GM06990 (cell line): ENCODE measurements at regions not wholly inside any gene's neighbourhood (a gene's known extent, or its start where the extent isn't known, plus 50 kb on each side); places are given as distances from the start of the nearest gene placed in this dataset.

Source experiments
- DNase-seq: peaks from one replicate; pipeline ENCODE4 v3.0.0-alpha.2; 2011; ENCODE audit not compliant: insufficient read length; ENCODE audit errors: extremely low read depth
- H3K27me3 ChIP-seq: replicated peaks from 2 replicates; pipeline ENCODE4 v1.6.0; 2011; ENCODE audit warnings: low read length; ENCODE audit not compliant: control insufficient read depth, insufficient read depth
- H3K36me3 ChIP-seq: 2 replicates; pipeline ENCODE4 v1.5.1; 2011; ENCODE audit warnings: low read length; ENCODE audit not compliant: control insufficient read depth, insufficient read depth
- H3K4me3 ChIP-seq: replicated peaks from 2 replicates; pipeline ENCODE4 v1.5.1; 2011; ENCODE audit warnings: low read depth, mild to moderate bottlenecking, control low read depth, low read length
- TF ChIP-seq, protein P1 (sequence below): IDR thresholded peaks from 2 replicates; pipeline ENCODE4 v1.5.1; 2011; ENCODE audit warnings: low read length, control low read depth, mild to moderate bottlenecking, inconsistent platforms; ENCODE audit not compliant: insufficient read depth, poor library complexity, severe bottlenecking

DNA sequence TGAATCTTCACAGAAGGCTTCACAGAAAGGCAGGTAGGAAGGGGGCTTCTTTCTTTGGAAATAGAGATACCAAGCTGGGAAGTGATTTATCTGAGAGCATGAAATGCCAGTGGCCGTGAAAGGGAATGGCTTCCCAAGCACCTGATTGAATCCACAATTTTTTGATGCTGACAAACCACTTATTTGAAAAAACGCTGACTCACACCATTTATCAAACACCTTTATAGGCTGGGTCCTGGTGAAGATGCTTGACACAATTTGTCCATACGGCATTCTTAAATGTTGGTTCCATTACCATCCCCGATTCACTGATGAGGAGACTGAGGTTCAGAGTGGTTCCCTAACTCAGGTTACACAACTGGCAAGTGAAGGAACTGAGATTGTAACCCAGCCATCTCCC is 64.1 kb upstream of the POMGNT2 start:
- DNase-seq: no peak
- no peaks in the 10 kb centered on the region for H3K36me3 ChIP-seq
- TF ChIP-seq, protein P1, sequence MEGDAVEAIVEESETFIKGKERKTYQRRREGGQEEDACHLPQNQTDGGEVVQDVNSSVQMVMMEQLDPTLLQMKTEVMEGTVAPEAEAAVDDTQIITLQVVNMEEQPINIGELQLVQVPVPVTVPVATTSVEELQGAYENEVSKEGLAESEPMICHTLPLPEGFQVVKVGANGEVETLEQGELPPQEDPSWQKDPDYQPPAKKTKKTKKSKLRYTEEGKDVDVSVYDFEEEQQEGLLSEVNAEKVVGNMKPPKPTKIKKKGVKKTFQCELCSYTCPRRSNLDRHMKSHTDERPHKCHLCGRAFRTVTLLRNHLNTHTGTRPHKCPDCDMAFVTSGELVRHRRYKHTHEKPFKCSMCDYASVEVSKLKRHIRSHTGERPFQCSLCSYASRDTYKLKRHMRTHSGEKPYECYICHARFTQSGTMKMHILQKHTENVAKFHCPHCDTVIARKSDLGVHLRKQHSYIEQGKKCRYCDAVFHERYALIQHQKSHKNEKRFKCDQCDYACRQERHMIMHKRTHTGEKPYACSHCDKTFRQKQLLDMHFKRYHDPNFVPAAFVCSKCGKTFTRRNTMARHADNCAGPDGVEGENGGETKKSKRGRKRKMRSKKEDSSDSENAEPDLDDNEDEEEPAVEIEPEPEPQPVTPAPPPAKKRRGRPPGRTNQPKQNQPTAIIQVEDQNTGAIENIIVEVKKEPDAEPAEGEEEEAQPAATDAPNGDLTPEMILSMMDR: no peak
- no peaks in the 10 kb centered on the region; the same call in 1 of the 2 replicates for H3K27me3 ChIP-seq
- H3K4me3 ChIP-seq: no peak overlapping the region

DNA sequence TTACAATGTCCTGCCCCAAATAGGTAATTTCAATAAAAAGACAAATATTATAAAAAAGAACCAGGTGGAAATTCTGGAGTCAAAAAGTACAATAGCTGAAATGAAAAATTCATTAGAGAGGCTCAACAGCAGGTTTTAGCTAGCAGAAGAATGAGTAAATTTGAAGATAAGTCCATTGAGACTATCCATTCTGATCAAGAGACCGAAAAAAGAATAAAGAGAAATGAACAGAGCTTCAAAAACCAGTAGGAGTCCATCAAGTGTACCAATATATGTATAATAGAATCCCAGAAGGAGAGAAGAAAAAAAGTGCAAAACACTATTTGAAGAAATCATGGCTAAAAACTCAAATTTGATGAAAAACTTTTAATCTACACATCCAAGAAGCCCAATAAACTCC is 60.5 kb upstream of the POMGNT2 start:
- H3K27me3 ChIP-seq: no peaks in the 10 kb centered on the region; the same call in 1 of the 2 replicates
- no peak for DNase-seq
- TF ChIP-seq, protein P1: no peak
- H3K36me3 ChIP-seq: no peaks in the 10 kb centered on the region
- no peak overlapping the region for H3K4me3 ChIP-seq

DNA sequence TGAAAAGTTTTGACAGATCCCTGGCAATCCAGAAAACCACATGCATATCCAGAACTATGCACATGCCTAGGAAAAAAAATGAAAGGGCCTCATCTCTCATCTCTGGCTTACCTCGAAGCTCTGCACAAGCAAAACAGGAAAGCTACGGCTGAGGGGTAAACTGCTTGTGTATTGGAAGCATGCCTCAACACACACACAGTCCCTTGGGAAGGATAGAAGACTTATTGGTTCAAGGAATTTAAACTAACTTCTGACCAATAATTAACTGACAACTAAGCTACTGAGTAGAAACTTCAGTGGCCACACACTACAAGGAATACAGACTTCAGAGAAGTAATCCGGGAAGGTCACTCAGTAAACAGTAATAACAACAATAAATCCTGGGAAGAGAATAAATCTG is 59.9 kb upstream of the POMGNT2 start:
- DNase-seq: no peak
- H3K36me3 ChIP-seq: no peaks in the 10 kb centered on the region
- H3K4me3 ChIP-seq: no peak overlapping the region
- H3K27me3 ChIP-seq: no peaks in the 10 kb centered on the region; the same call in 1 of the 2 replicates
- TF ChIP-seq, protein P1: no peak

DNA sequence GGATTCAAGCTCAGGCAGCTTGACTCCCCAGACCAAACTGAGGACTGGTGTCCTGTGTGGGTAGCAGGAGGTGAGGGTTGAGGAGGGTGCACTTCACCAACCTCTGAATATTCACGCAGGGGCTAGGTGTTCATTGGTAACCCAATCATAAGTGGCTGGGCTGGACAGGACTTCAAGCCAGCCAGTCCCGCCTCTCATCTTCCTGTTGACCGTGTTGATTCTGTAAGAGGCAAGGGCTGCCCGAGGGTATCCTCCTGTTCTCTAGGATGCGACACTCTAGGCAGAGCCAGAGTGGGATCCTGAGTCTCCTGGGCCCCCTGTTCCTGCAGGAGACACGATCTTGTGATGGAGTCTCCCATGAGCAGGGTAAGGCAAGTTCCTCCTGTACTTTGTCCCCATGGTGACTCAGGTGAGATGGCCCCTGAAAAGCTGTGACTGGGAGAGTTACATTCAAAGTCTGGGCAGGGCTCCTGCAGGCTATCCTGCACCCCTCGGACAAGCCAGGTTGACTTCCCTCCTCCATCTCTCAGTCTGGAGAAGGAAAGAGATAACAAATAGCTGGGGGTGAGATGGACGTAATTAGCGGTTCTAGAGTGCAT is 58.1 kb upstream of the POMGNT2 start:
- Histone ChIP-seq H3K36me3 (no peaks in the 10 kb centered on the region), H3K4me3 (no peak overlapping the region), H3K27me3 (no peaks in the 10 kb centered on the region; the same call in none of the 2 replicates)
- DNase-seq: no peak
- TF ChIP-seq, protein P1: no peak

DNA sequence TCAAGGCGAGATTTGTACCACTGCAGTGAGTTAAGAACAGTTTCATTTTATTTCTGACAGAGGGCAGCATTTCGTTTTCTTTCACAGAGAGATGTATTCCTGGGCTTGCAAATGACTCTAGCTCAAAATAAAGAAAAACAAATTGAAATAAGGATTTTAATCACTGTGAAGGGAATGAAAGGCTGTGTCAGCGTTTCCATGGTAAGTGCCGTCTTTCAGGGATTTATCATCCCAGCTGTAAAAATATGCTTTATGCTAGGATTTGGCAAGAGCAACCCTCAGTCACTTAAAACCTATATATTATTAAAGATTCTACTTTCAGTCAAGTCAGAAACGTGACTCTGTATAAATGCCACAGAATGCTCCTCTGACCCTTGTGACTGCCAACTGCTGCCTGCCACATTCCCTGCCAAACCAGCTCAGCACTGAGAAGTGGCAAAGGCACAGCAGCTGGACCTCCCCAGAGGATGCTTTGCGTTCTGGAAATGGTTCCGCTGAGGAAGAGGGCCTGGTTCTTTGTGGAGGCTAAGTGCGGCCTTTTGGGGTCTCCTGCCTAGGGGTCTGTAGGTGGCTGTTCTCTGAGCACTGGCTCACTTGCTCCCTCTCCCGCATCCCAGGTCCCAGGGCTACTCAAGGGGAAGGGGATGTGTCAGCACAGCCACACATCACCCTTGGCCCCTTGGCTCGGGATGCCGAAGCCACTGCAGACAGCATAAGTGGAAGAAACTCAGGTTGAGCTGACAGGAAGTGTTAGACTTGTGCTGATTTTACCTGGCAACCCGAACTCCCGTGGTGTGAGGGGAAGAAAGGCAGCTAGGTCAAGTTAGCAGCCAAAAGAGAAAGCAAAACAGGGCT is 56.6 kb upstream of the POMGNT2 start:
- no peak for DNase-seq
- Histone ChIP-seq H3K27me3 (no peaks in the 10 kb centered on the region; the same call in none of the 2 replicates), H3K4me3 (no peak overlapping the region), H3K36me3 (no peaks in the 10 kb centered on the region)
- TF ChIP-seq, protein P1: peak; percentile 20
